OCI-LY1 (cell line): ENCODE measurements at regions not wholly inside any gene's neighbourhood (a gene's known extent, or its start where the extent isn't known, plus 50 kb on each side); places are given as distances from the start of the nearest gene placed in this dataset.

Experiments
- H2AFZ ChIP-seq: fragments of 200-600 bp; sonication (generic), shearing (Covaris generic); 2 replicates; pipeline ENCODE4 v1.6.0; 2014; ENCODE audit warnings: antibody characterized with exemption, mild to moderate bottlenecking, low read length
- H3F3A ChIP-seq: fragments of 200-600 bp; sonication (generic), shearing (Covaris generic); 2 replicates; pipeline ENCODE4 v1.6.0; 2014; ENCODE audit warnings: mild to moderate bottlenecking, antibody characterized with exemption, low read length, moderate library complexity; ENCODE audit not compliant: insufficient read depth
- H3K27ac ChIP-seq: fragments of 200-600 bp; sonication (generic); 2 replicates; pipeline ENCODE4 v1.5.1; 2014; ENCODE audit warnings: low read length, mixed run types, mild to moderate bottlenecking, low read depth; ENCODE audit not compliant: poor library complexity, severe bottlenecking
- H3K27me3 ChIP-seq: fragments of 200-600 bp; sonication (generic); 2 replicates; pipeline ENCODE4 v1.6.0; 2014; ENCODE audit warnings: antibody characterized with exemption, mild to moderate bottlenecking, low read length, moderate library complexity; ENCODE audit not compliant: insufficient read depth
- H3K36me3 ChIP-seq: fragments of 200-600 bp; sonication (generic); 2 replicates; pipeline ENCODE4 v1.6.1; 2014; ENCODE audit warnings: mild to moderate bottlenecking, antibody characterized with exemption, low read length, moderate library complexity, mixed read lengths; ENCODE audit not compliant: insufficient read depth
- H3K4me1 ChIP-seq: fragments of 200-600 bp; sonication (generic); 2 replicates; pipeline ENCODE4 v1.5.1; 2014; ENCODE audit warnings: mild to moderate bottlenecking, low read length, moderate library complexity; ENCODE audit not compliant: insufficient read depth, severe bottlenecking
- H3K4me2 ChIP-seq: fragments of 200-600 bp; sonication (generic), shearing (Covaris generic); 2 replicates; pipeline ENCODE4 v1.6.1; 2014; ENCODE audit warnings: low read length
- H3K4me3 ChIP-seq: fragments of 200-600 bp; sonication (generic); 2 replicates; pipeline ENCODE4 v1.5.1; 2014; ENCODE audit warnings: low read length, low read depth, mild to moderate bottlenecking, mixed read lengths; ENCODE audit not compliant: poor library complexity, severe bottlenecking
- H3K79me2 ChIP-seq: fragments of 200-600 bp; shearing (Covaris generic); 2 replicates; pipeline ENCODE4 v1.6.1; 2016; ENCODE audit warnings: mixed run types, low read length, mixed read lengths; ENCODE audit not compliant: insufficient read depth
- H3K9ac ChIP-seq: fragments of 200-600 bp; sonication (generic), shearing (Covaris generic); 2 replicates; pipeline ENCODE4 v1.6.1; 2014; ENCODE audit warnings: mild to moderate bottlenecking, low read length, mixed read lengths
- H3K9me2 ChIP-seq: fragments of 200-600 bp; sonication (generic), shearing (Covaris generic); 2 replicates; pipeline ENCODE4 v1.6.1; 2014; ENCODE audit warnings: low read depth, mild to moderate bottlenecking, low read length, mixed read lengths
- H3K9me3 ChIP-seq: fragments of 200-600 bp; shearing (Covaris generic); 2 replicates; pipeline ENCODE4 v1.6.1; 2014; ENCODE audit warnings: low read length, mixed read lengths
- H4K20me1 ChIP-seq: fragments of 200-600 bp; sonication (generic), shearing (Covaris generic); 2 replicates; pipeline ENCODE4 v1.6.0; 2016; ENCODE audit warnings: mild to moderate bottlenecking, low read length; ENCODE audit not compliant: insufficient read depth
- CTCF ChIP-seq: fragments of 200-600 bp; sonication (generic), shearing (Covaris generic); IDR thresholded peaks from 2 replicates; pipeline ENCODE4 v1.5.1; 2017; ENCODE audit warnings: mild to moderate bottlenecking, antibody characterized with exemption, low read length, moderate library complexity, mixed read lengths
- EZH2 ChIP-seq: fragments of 200-600 bp; sonication (generic), shearing (Covaris generic); IDR thresholded peaks from 2 replicates; pipeline ENCODE4 v1.8.0; 2017; ENCODE audit warnings: borderline replicate concordance, mixed run types, mild to moderate bottlenecking, antibody characterized with exemption, low read length, moderate library complexity, mixed read lengths

GRCh38 chr7:94834359-94834758, 73.0 kb upstream of the PPP1R9A start:
- H3K9me3 ChIP-seq, result no peaks in the 10 kb centered on the region
- H3K27me3 ChIP-seq, result no peaks in the 10 kb centered on the region
- no peaks in the 10 kb centered on the region for H3K4me1 ChIP-seq
- no peak overlapping the region for H3K4me3 ChIP-seq
- H3K9ac ChIP-seq, result no peak overlapping the region
- TF ChIP-seq EZH2, result no peak
- no peak for TF ChIP-seq CTCF
- no peaks in the 10 kb centered on the region for H3K9me2 ChIP-seq
- no peak overlapping the region for H2AFZ ChIP-seq
- no peaks in the 10 kb centered on the region for H3K79me2 ChIP-seq
- H3K36me3 ChIP-seq, result no peaks in the 10 kb centered on the region
- no peak overlapping the region for H3K27ac ChIP-seq
- H4K20me1 ChIP-seq, result no peaks in the 10 kb centered on the region
- H3F3A ChIP-seq, result no peaks in the 10 kb centered on the region
- no peak overlapping the region for H3K4me2 ChIP-seq

GRCh38 chr7:94838717-94839116, 68.7 kb upstream of the PPP1R9A start:
- no peak overlapping the region for H2AFZ ChIP-seq
- H3K4me2 ChIP-seq, result no peak overlapping the region
- no peaks in the 10 kb centered on the region for H3K27me3 ChIP-seq
- no peak overlapping the region for H3K9ac ChIP-seq
- no peak overlapping the region for H3K27ac ChIP-seq
- no peaks in the 10 kb centered on the region for H3K36me3 ChIP-seq
- no peaks in the 10 kb centered on the region for H3K9me3 ChIP-seq
- no peaks in the 10 kb centered on the region for H3K79me2 ChIP-seq
- no peaks in the 10 kb centered on the region for H3K4me1 ChIP-seq
- H3K4me3 ChIP-seq, result no peak overlapping the region
- H4K20me1 ChIP-seq, result no peaks in the 10 kb centered on the region
- no peaks in the 10 kb centered on the region for H3K9me2 ChIP-seq
- TF ChIP-seq EZH2 (no peak), CTCF (no peak)
- no peaks in the 10 kb centered on the region for H3F3A ChIP-seq

- Histone ChIP-seq H2AFZ (no peak overlapping the region), H3K27me3 (no peaks in the 10 kb centered on the region), H4K20me1 (no peaks in the 10 kb centered on the region), H3K36me3 (no peaks in the 10 kb centered on the region), H3K4me3 (no peak overlapping the region), H3K79me2 (no peaks in the 10 kb centered on the region), H3F3A (no peaks in the 10 kb centered on the region), H3K9me3 (no peaks in the 10 kb centered on the region), H3K27ac (no peak overlapping the region), H3K9me2 (no peaks in the 10 kb centered on the region), H3K9ac (no peak overlapping the region), H3K4me2 (no peak overlapping the region), H3K4me1 (no peaks in the 10 kb centered on the region)
- TF ChIP-seq CTCF (no peak), EZH2 (no peak)
These were observed 63.8 kb upstream of the PPP1R9A start for GRCh38 chr7:94843553-94843952.
